GM18498 (cell line): ENCODE measurements at regions not wholly inside any gene's neighbourhood (a gene's known extent, or its start where the extent isn't known, plus 50 kb on each side); places are given as distances from the start of the nearest gene placed in this dataset.

Experiments
- ATAC-seq: cut with Tn5 transposase; IDR thresholded peaks from one replicate; pipeline ENCODE4 v1.9.1; 2021; ENCODE audit warnings: mild to moderate bottlenecking, moderate library complexity; ENCODE audit not compliant: unreplicated experiment

- ATAC-seq = no peak
These were observed 115.1 kb upstream of the PMFBP1 start for GRCh38 chr16:72286936-72287620.

- ATAC-seq = no peak
These were observed 113.8 kb upstream of the PMFBP1 start for GRCh38 chr16:72285728-72286127.

- ATAC-seq = no peak
These were observed 113.4 kb upstream of the PMFBP1 start for GRCh38 chr16:72285324-72285723.

GRCh38 chr16:72284042-72284789 is 112.3 kb upstream of the PMFBP1 start:
- ATAC-seq = no peak

- ATAC-seq = no peak
These were observed 110.4 kb upstream of the PMFBP1 start for GRCh38 chr16:72282362-72282761.

- ATAC-seq = no peak
These were observed 106.3 kb upstream of the PMFBP1 start for GRCh38 chr16:72278301-72278700.

GRCh38 chr16:72277749-72278148 is 105.8 kb upstream of the PMFBP1 start:
- ATAC-seq = no peak

GRCh38 chr16:72271699-72272240 is 99.8 kb upstream of the PMFBP1 start:
- ATAC-seq = no peak

- ATAC-seq = no peak
These were observed 98.6 kb upstream of the PMFBP1 start for GRCh38 chr16:72270531-72270930.

GRCh38 chr16:72266836-72267235 is 94.9 kb upstream of the PMFBP1 start:
- no peak for ATAC-seq

- no peak for ATAC-seq
These were observed 92.8 kb upstream of the PMFBP1 start for GRCh38 chr16:72264771-72265170.

- ATAC-seq = no peak
These were observed 90.8 kb upstream of the PMFBP1 start for GRCh38 chr16:72262711-72263110.

GRCh38 chr16:72261127-72261526 is 89.2 kb upstream of the PMFBP1 start:
- ATAC-seq = no peak

- no peak for ATAC-seq
These were observed 84.6 kb upstream of the PMFBP1 start for GRCh38 chr16:72256398-72257066.

- ATAC-seq = no peak
These were observed 83.8 kb upstream of the PMFBP1 start for GRCh38 chr16:72255786-72256185.

- no peak for ATAC-seq
These were observed 75.9 kb upstream of the PMFBP1 start for GRCh38 chr16:72247821-72248253.

- ATAC-seq = peak; percentile 89
These were observed 74.5 kb upstream of the PMFBP1 start for GRCh38 chr16:72246423-72246822.

- no peak for ATAC-seq
These were observed 72.9 kb upstream of the PMFBP1 start for GRCh38 chr16:72244853-72245252.

GRCh38 chr16:72243621-72244020 is 71.7 kb upstream of the PMFBP1 start:
- no peak for ATAC-seq

- ATAC-seq = no peak
These were observed 70.8 kb upstream of the PMFBP1 start for GRCh38 chr16:72242757-72243156.

- peak; percentile 69 for ATAC-seq
These were observed 70.0 kb upstream of the PMFBP1 start for GRCh38 chr16:72241930-72242329.

GRCh38 chr16:72241008-72241407 is 69.1 kb upstream of the PMFBP1 start:
- ATAC-seq = no peak
